Thoracic aorta (tissue), 2 donors: ENCODE measurements at regions not wholly inside any gene's neighbourhood (a gene's known extent, or its start where the extent isn't known, plus 50 kb on each side); places are given as distances from the start of the nearest gene placed in this dataset.

Experiments
- ATAC-seq: fragments of 150-250 bp; one replicate; pipeline ENCODE4 v1.8.0; 2017; ENCODE audit warnings: low read depth; ENCODE audit not compliant: insufficient number of reproducible peaks, low FRiP score
- DNase-seq: peaks from one replicate; pipeline ENCODE4 v3.0.0-alpha.2; 2020; ENCODE audit warnings: low spot score
- H3K27ac ChIP-seq, 2 donors: fragments of 200-600 bp; sonication (generic); 1 replicate in 1 of 2; 2 replicates in 1 of 2; pipeline ENCODE4 v1.5.1; 2016; ENCODE audit warnings: mild to moderate bottlenecking in 2 of 2, moderate library complexity in 2 of 2
- H3K27me3 ChIP-seq: fragments of 200-600 bp; sonication (generic); replicated peaks from 2 replicates; pipeline ENCODE4 v1.6.0; 2016; ENCODE audit warnings: mild to moderate bottlenecking; ENCODE audit not compliant: insufficient read depth
- H3K36me3 ChIP-seq: fragments of 200-600 bp; sonication (generic); one replicate; pipeline ENCODE4 v1.5.1; 2016
- H3K4me1 ChIP-seq, 2 donors: fragments of 200-600 bp; sonication (generic); 1 replicate in 1 of 2; 2 replicates in 1 of 2; pipeline versions ENCODE4 v1.5.1 to v1.6.0; 2016; ENCODE audit warnings: low read depth in 2 of 2, mild to moderate bottlenecking in 1 of 2; ENCODE audit not compliant: control insufficient read depth in 1 of 2
- H3K4me3 ChIP-seq: fragments of 200-600 bp; sonication (generic); 2 replicates; pipeline ENCODE4 v1.5.1; 2016; ENCODE audit warnings: mild to moderate bottlenecking
- H3K9me3 ChIP-seq: fragments of 200-600 bp; sonication (generic); 2 replicates; pipeline ENCODE4 v1.5.1; 2016
- CTCF ChIP-seq: fragments of 200-600 bp; sonication (generic); IDR thresholded peaks from one replicate; pipeline ENCODE4 v1.5.1; 2019; ENCODE audit warnings: antibody characterized with exemption

- Histone ChIP-seq H3K36me3 (no peaks in the 10 kb centered on the region), H3K27ac (no peak overlapping the region), H3K9me3 (no peaks in the 10 kb centered on the region), H3K27me3 (no peaks in the 10 kb centered on the region), H3K4me3 (no peak overlapping the region), H3K4me1 (no peaks in the 10 kb centered on the region)
- TF ChIP-seq CTCF, result no peak
- ATAC-seq (no peak), DNase-seq (no peak)
Observed at GRCh38 chr1:4871373-4871772, 217.0 kb downstream of the AJAP1 start.

GRCh38 chr1:4868521-4868920 lies 214.1 kb downstream of the AJAP1 start:
- ATAC-seq (no peak), DNase-seq (no peak)
- no peak overlapping the region for H3K4me3 ChIP-seq

GRCh38 chr1:4856396-4856795 lies 202.0 kb downstream of the AJAP1 start:
- Histone ChIP-seq H3K4me1 (no peaks in the 10 kb centered on the region), H3K27ac (no peak overlapping the region), H3K27me3 (no peaks in the 10 kb centered on the region), H3K36me3 (no peaks in the 10 kb centered on the region), H3K9me3 (no peaks in the 10 kb centered on the region), H3K4me3 (no peak overlapping the region)
- ATAC-seq (no peak), DNase-seq (no peak)
- no peak for TF ChIP-seq CTCF

More at GRCh38 chr1:4868521-4868920, 214.1 kb downstream of the AJAP1 start:
- Histone ChIP-seq H3K4me1 (no peaks in the 10 kb centered on the region), H3K27me3 (no peaks in the 10 kb centered on the region), H3K27ac (no peak overlapping the region), H3K9me3 (no peaks in the 10 kb centered on the region), H3K36me3 (no peaks in the 10 kb centered on the region)
- no peak for TF ChIP-seq CTCF

- no peak for DNase-seq
Observed at GRCh38 chr1:4854367-4854766, 200.0 kb downstream of the AJAP1 start.

GRCh38 chr1:4853904-4854303 lies 199.5 kb downstream of the AJAP1 start:
- no peak for DNase-seq
- no peak overlapping the region for H3K27ac ChIP-seq
- ATAC-seq, result no peak
- H3K4me1 ChIP-seq, result no peaks in the 10 kb centered on the region
- TF ChIP-seq CTCF, result no peak
- no peaks in the 10 kb centered on the region for H3K27me3 ChIP-seq
- no peak overlapping the region for H3K4me3 ChIP-seq
- no peaks in the 10 kb centered on the region for H3K9me3 ChIP-seq
- no peaks in the 10 kb centered on the region for H3K36me3 ChIP-seq

More at GRCh38 chr1:4854367-4854766, 200.0 kb downstream of the AJAP1 start:
- no peak for ATAC-seq
- no peak for TF ChIP-seq CTCF
- Histone ChIP-seq H3K4me1 (no peaks in the 10 kb centered on the region), H3K27ac (no peak overlapping the region), H3K4me3 (no peak overlapping the region), H3K27me3 (no peaks in the 10 kb centered on the region), H3K9me3 (no peaks in the 10 kb centered on the region), H3K36me3 (no peaks in the 10 kb centered on the region)
